Osteoblast (primary cell): ENCODE measurements at regions not wholly inside any gene's neighbourhood (a gene's known extent, or its start where the extent isn't known, plus 50 kb on each side); places are given as distances from the start of the nearest gene placed in this dataset.

Experiments used
- DNase-seq: peaks from one replicate; pipeline ENCODE4 v3.0.0; 2011; ENCODE audit warnings: low spot score, mixed read lengths; ENCODE audit not compliant: insufficient read length; ENCODE audit errors: missing footprints
- H2AFZ ChIP-seq: 2 replicates; pipeline ENCODE4 v1.6.0; 2011; ENCODE audit warnings: mild to moderate bottlenecking, low read length
- H3K27ac ChIP-seq: 2 replicates; pipeline ENCODE4 v1.5.1; 2011; ENCODE audit warnings: mild to moderate bottlenecking, low read depth, low read length, moderate library complexity
- H3K27me3 ChIP-seq: 2 replicates; pipeline ENCODE4 v1.6.0; 2012; ENCODE audit warnings: mild to moderate bottlenecking, control low read depth, inconsistent platforms, low read length, moderate library complexity; ENCODE audit not compliant: insufficient read depth
- H3K36me3 ChIP-seq: 2 replicates; pipeline ENCODE4 v1.5.1; 2011; ENCODE audit warnings: mild to moderate bottlenecking, low read length, control low read depth, moderate library complexity; ENCODE audit not compliant: insufficient read depth
- H3K4me1 ChIP-seq: 2 replicates; pipeline ENCODE4 v1.5.1; 2011; ENCODE audit warnings: mild to moderate bottlenecking, low read length, control low read depth, moderate library complexity; ENCODE audit not compliant: insufficient read depth
- H3K4me2 ChIP-seq: 2 replicates; pipeline ENCODE4 v1.6.0; 2011; ENCODE audit warnings: mild to moderate bottlenecking, low read length; ENCODE audit not compliant: insufficient read depth
- H3K4me3 ChIP-seq: fragments of 200-600 bp; sonication (generic); 3 replicates; pipeline ENCODE4 v1.5.1; 2012; ENCODE audit warnings: mild to moderate bottlenecking, low read length, inconsistent platforms; ENCODE audit not compliant: insufficient read depth
- H3K79me2 ChIP-seq: 2 replicates; pipeline ENCODE4 v1.6.0; 2012; ENCODE audit warnings: mild to moderate bottlenecking, low read length, control low read depth, inconsistent platforms; ENCODE audit not compliant: insufficient read depth
- H3K9me3 ChIP-seq: 2 replicates; pipeline ENCODE4 v1.5.1; 2011; ENCODE audit warnings: low read depth, low read length, control low read depth
- H4K20me1 ChIP-seq: 2 replicates; pipeline ENCODE4 v1.6.0; 2012; ENCODE audit warnings: mild to moderate bottlenecking, low read length, control low read depth; ENCODE audit not compliant: insufficient read depth
- TF ChIP-seq, protein P1 (sequence below): IDR thresholded peaks from 2 replicates; pipeline ENCODE4 v1.5.1; 2011; ENCODE audit warnings: mild to moderate bottlenecking, low read depth, low read length, moderate library complexity; ENCODE audit errors: extremely low read depth

DNA sequence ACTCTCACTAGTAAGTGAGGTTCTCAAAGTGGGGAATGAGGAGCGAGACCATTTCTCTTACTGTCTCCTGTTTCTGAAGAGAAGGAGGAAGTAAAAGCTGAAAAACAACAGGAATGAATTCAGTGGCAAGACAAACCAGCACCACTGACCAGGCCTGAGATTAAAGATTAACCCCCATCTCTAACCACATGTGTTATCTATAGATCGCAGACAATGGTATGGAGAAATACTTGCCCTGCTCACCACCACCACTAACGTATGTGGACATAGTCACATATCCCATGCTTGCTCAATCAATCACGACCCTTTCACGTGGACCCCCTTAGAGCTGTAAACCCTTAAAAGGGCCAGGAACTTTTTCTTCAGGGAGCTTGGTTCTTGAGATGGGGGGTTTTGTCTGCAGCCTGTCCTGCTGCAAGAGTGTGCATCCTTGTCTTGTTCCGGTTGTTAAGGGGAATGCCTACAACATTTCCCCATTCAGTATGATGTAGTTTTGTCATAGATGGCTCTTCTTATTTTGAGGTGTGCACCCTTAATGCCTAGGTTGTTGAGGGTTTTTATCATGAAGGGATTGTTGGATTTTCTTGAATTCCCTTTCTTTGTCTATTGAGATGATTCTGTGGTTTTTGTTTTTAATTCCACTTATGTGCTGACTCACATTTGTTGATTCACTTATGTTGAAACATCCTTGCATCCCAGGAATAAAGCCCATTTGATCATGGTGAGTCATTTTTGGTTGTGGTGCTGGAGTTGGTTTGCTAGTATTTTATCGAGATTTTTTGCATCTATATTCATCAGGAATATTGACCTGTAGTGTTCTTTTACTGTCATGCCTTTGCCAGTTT, 698.8 kb upstream of the LMO3 start:
- Histone ChIP-seq H3K9me3 (peaks cover 10% of the 10 kb centered on the region), H4K20me1 (no peaks in the 10 kb centered on the region), H3K4me1 (no peaks in the 10 kb centered on the region), H2AFZ (no peak overlapping the region), H3K36me3 (no peaks in the 10 kb centered on the region), H3K27ac (no peak overlapping the region), H3K4me2 (no peak overlapping the region), H3K79me2 (no peaks in the 10 kb centered on the region), H3K27me3 (no peaks in the 10 kb centered on the region), H3K4me3 (no peak overlapping the region)
- TF ChIP-seq, protein P1, sequence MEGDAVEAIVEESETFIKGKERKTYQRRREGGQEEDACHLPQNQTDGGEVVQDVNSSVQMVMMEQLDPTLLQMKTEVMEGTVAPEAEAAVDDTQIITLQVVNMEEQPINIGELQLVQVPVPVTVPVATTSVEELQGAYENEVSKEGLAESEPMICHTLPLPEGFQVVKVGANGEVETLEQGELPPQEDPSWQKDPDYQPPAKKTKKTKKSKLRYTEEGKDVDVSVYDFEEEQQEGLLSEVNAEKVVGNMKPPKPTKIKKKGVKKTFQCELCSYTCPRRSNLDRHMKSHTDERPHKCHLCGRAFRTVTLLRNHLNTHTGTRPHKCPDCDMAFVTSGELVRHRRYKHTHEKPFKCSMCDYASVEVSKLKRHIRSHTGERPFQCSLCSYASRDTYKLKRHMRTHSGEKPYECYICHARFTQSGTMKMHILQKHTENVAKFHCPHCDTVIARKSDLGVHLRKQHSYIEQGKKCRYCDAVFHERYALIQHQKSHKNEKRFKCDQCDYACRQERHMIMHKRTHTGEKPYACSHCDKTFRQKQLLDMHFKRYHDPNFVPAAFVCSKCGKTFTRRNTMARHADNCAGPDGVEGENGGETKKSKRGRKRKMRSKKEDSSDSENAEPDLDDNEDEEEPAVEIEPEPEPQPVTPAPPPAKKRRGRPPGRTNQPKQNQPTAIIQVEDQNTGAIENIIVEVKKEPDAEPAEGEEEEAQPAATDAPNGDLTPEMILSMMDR, result no peak
- DNase-seq, result no peak

DNA sequence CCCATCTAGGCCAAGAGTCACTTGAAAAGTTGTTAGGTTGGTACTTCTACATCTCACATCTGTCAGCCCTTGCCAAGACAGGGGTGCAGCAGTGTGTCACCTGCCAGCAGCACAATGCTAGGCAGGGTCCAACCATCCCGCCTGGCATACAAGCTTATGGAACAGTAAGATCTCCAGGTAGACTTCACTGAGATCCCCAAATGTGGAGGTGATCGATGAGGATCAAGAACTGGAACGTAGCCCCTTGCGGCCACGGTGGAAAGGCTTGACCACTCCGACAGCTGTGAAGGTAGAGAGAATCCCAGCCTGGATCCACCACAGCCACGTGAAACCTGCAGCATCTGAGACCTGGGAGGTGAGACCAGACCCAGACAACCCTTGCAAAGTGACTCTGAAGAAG, 696.0 kb upstream of the LMO3 start:
- Histone ChIP-seq H3K36me3 (no peaks in the 10 kb centered on the region), H3K27me3 (no peaks in the 10 kb centered on the region), H3K4me2 (no peak overlapping the region), H2AFZ (no peak overlapping the region), H3K4me3 (no peak overlapping the region), H3K4me1 (no peaks in the 10 kb centered on the region), H4K20me1 (no peaks in the 10 kb centered on the region), H3K9me3 (peaks cover 7% of the 10 kb centered on the region), H3K27ac (no peak overlapping the region), H3K79me2 (no peaks in the 10 kb centered on the region)
- TF ChIP-seq, protein P1, result no peak
- DNase-seq, result no peak

- Histone ChIP-seq H3K79me2 (no peaks in the 10 kb centered on the region), H4K20me1 (no peaks in the 10 kb centered on the region), H3K27ac (no peak overlapping the region), H3K4me2 (no peak overlapping the region), H3K4me3 (no peak overlapping the region), H3K4me1 (no peaks in the 10 kb centered on the region), H2AFZ (no peak overlapping the region), H3K9me3 (peaks cover 7% of the 10 kb centered on the region), H3K36me3 (no peaks in the 10 kb centered on the region), H3K27me3 (no peaks in the 10 kb centered on the region)
- DNase-seq, result no peak
- TF ChIP-seq, protein P1, result no peak
Measured at GRCh38 chr12:17301544-17301943, 695.6 kb upstream of the LMO3 start.

DNA sequence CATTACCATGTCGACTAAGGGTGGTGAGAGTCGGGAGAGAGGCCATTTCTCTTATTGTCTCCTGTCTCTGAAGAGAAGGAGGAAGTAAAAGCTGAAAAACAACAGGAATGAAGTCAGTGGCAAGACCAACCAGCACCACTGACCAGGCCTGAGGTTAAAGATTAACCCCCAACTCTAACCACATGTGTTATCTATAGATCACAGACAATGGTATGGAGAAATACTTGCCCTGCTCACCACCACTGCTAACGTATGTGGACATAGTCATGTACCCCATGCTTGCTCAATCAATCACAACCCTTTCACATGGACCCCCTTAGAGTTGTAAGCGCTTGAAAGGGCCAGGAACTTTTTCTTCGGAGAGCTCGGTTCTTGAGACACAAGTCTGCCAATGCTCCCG, 690.9 kb upstream of the LMO3 start:
- no peak for DNase-seq
- Histone ChIP-seq H3K79me2 (no peaks in the 10 kb centered on the region), H3K27me3 (no peaks in the 10 kb centered on the region), H3K9me3 (no peaks in the 10 kb centered on the region), H3K36me3 (no peaks in the 10 kb centered on the region), H4K20me1 (no peaks in the 10 kb centered on the region), H3K4me1 (no peaks in the 10 kb centered on the region), H2AFZ (no peak overlapping the region), H3K27ac (no peak overlapping the region), H3K4me3 (no peak overlapping the region), H3K4me2 (no peak overlapping the region)
- TF ChIP-seq, protein P1, result no peak
